Suprapubic skin (tissue), 4 donors: ENCODE measurements at regions not wholly inside any gene's neighbourhood (a gene's known extent, or its start where the extent isn't known, plus 50 kb on each side); places are given as distances from the start of the nearest gene placed in this dataset.

Source experiments
- DNase-seq, 2 donors: peaks; one replicate each; pipeline ENCODE4 v3.0.0-alpha.2; 2019; ENCODE audit warnings: low spot score in 2 of 2
- H3K27ac ChIP-seq: fragments of 200-600 bp; sonication (generic); one replicate; pipeline ENCODE4 v1.5.1; 2019
- H3K27me3 ChIP-seq: fragments of 200-600 bp; sonication (generic); one replicate; pipeline ENCODE4 v1.5.1; 2019
- H3K36me3 ChIP-seq: fragments of 200-600 bp; sonication (generic); one replicate; pipeline ENCODE4 v1.5.1; 2019
- H3K4me1 ChIP-seq: fragments of 200-600 bp; sonication (generic); one replicate; pipeline ENCODE4 v1.5.1; 2019
- H3K4me3 ChIP-seq: fragments of 200-600 bp; sonication (generic); one replicate; pipeline ENCODE4 v1.5.1; 2019; ENCODE audit warnings: mild to moderate bottlenecking
- H3K9me3 ChIP-seq: fragments of 200-600 bp; sonication (generic); one replicate; pipeline ENCODE4 v1.5.1; 2019
- CTCF ChIP-seq, 2 donors: fragments of 200-600 bp in 1 of 2; fragments of 450-650 bp in 1 of 2; sonication (generic) in 1 of 2; IDR thresholded peaks; one replicate each; pipeline ENCODE4 v1.5.1; 2016 to 2019; ENCODE audit warnings: antibody characterized with exemption in 2 of 2, mild to moderate bottlenecking in 1 of 2, moderate library complexity in 1 of 2
- EP300 ChIP-seq: sonication (generic); formaldehyde crosslinking; IDR thresholded peaks from one replicate; pipeline ENCODE4 v1.6.1; 2017; ENCODE audit warnings: antibody characterized with exemption
- POLR2A ChIP-seq, 2 donors: fragments of 450-650 bp; IDR thresholded peaks; one replicate each; pipeline ENCODE4 v1.6.1; 2017; ENCODE audit warnings: antibody characterized with exemption in 2 of 2, mild to moderate bottlenecking in 2 of 2, moderate library complexity in 2 of 2
- POLR2AphosphoS5 ChIP-seq, 3 donors: sonication (generic); formaldehyde crosslinking; IDR thresholded peaks; one replicate each; pipeline ENCODE4 v1.6.1; 2017; ENCODE audit warnings: antibody characterized with exemption in 3 of 3
- WGBS: methylation state at CpG from one replicate; pipeline ENCODE4 v1.1.5; 2018; 5-methylcytosine and 5-hydroxymethylcytosine counted together

DNA sequence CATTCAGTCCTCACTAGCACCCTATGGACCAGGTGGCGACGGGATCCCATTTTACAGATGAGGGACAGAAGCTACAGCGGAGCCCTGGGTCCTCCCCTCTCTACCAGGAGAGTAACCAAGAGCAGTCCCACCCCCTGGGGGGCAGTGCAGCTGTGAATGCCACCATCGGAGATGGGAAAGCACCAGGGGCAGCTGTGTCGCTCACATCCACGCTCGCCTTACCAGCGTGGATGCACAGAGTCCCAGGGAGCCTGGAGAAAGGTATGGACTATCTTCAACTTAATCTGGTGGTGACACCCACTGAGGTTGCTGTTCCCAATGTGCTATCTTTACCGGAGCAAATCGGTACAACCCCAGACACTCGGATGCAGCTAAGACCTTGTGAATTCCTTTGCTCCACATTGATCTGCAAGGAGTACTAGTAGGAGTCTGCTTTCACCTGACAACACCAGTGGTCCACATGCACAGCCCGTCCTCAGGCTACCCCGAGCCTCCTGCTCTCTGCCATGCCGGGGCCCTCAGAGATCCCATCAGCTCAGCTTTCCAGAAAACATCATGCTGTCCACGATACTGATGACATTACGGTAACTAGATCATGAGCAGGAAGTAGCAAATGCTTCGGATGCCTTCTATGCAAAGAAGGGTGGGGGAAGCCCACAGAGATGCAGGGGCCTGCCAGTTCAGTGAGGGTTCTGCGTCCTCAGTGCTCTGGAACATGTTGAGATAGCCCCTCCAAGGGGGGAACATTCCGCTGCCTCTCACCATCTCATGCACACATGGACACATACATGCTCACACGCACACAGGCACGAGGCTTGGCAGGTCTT, 126.0 kb downstream of the CTTN start:
- no peaks in the 10 kb centered on the region for H3K36me3 ChIP-seq
- no peak for DNase-seq
- whole genome bisulfite sequencing: 78% methylated on average over 19 of the region's 21 CpGs
- peaks cover 10% of the 10 kb centered on the region for H3K4me1 ChIP-seq
- H3K27ac ChIP-seq: no peak overlapping the region
- TF ChIP-seq POLR2A (IDR thresholded peaks at IDR 0.05) (no peak), CTCF (IDR thresholded peaks at IDR 0.05) (no peak), EP300 (no peak), POLR2AphosphoS5 (IDR thresholded peaks at IDR 0.05) (no peak)
- no peaks in the 10 kb centered on the region for H3K9me3 ChIP-seq
- H3K27me3 ChIP-seq: peaks cover 17% of the 10 kb centered on the region
- H3K4me3 ChIP-seq: no peak overlapping the region

GRCh38 chr11:70525006-70525405, 126.7 kb downstream of the CTTN start:
- no peak for DNase-seq
- no CpG with 5 or more reads among the region's 9 CpGs for WGBS

GRCh38 chr11:70525466-70525865, 127.1 kb downstream of the CTTN start:
- DNase-seq: no peak
- Histone ChIP-seq H3K27ac (no peak overlapping the region), H3K36me3 (no peaks in the 10 kb centered on the region), H3K9me3 (no peaks in the 10 kb centered on the region), H3K27me3 (peaks cover 17% of the 10 kb centered on the region), H3K4me1 (peaks cover 10% of the 10 kb centered on the region), H3K4me3 (no peak overlapping the region)
- TF ChIP-seq EP300 (no peak), POLR2A (IDR thresholded peaks at IDR 0.05) (no peak), CTCF (IDR thresholded peaks at IDR 0.05) (no peak), POLR2AphosphoS5 (IDR thresholded peaks at IDR 0.05) (no peak)
- 65% methylated on average over 7 of the region's 7 CpGs for WGBS

More at GRCh38 chr11:70525006-70525405, 126.7 kb downstream of the CTTN start:
- Histone ChIP-seq H3K4me1 (peaks cover 10% of the 10 kb centered on the region), H3K27ac (no peak overlapping the region), H3K9me3 (no peaks in the 10 kb centered on the region), H3K27me3 (peaks cover 17% of the 10 kb centered on the region), H3K4me3 (no peak overlapping the region), H3K36me3 (no peaks in the 10 kb centered on the region)
- no peak for TF ChIP-seq POLR2AphosphoS5 (IDR thresholded peaks at IDR 0.05)
- TF ChIP-seq CTCF (IDR thresholded peaks at IDR 0.05): no peak
- TF ChIP-seq POLR2A (IDR thresholded peaks at IDR 0.05): no peak
- no peak for TF ChIP-seq EP300

GRCh38 chr11:70526116-70527045, 128.1 kb downstream of the CTTN start:
- Histone ChIP-seq H3K4me1 (peaks cover 10% of the 10 kb centered on the region), H3K27ac (no peak overlapping the region), H3K27me3 (peaks cover 14% of the 10 kb centered on the region), H3K4me3 (no peak overlapping the region), H3K36me3 (no peaks in the 10 kb centered on the region), H3K9me3 (no peaks in the 10 kb centered on the region)
- WGBS: 88% methylated on average over 22 of the region's 24 CpGs
- TF ChIP-seq CTCF (IDR thresholded peaks at IDR 0.05) (no peak), POLR2A (IDR thresholded peaks at IDR 0.05) (no peak), EP300 (no peak), POLR2AphosphoS5 (IDR thresholded peaks at IDR 0.05) (no peak)
- DNase-seq: no peak

GRCh38 chr11:70527046-70527395, 128.7 kb downstream of the CTTN start:
- no peak for DNase-seq
- Histone ChIP-seq H3K36me3 (no peaks in the 10 kb centered on the region), H3K9me3 (no peaks in the 10 kb centered on the region), H3K27me3 (peaks cover 8% of the 10 kb centered on the region), H3K4me1 (peaks cover 10% of the 10 kb centered on the region), H3K27ac (no peak overlapping the region), H3K4me3 (no peak overlapping the region)
- TF ChIP-seq POLR2AphosphoS5 (IDR thresholded peaks at IDR 0.05) (no peak), POLR2A (IDR thresholded peaks at IDR 0.05) (no peak), EP300 (no peak), CTCF (IDR thresholded peaks at IDR 0.05) (no peak)
- WGBS: 76% methylated on average over 5 of the region's 7 CpGs
